Right atrium auricular region (tissue), 2 donors: ENCODE measurements at regions not wholly inside any gene's neighbourhood (a gene's known extent, or its start where the extent isn't known, plus 50 kb on each side); places are given as distances from the start of the nearest gene placed in this dataset.

Experiments
- DNase-seq: peaks from one replicate; pipeline ENCODE4 v3.0.0-alpha.2; 2019; ENCODE audit warnings: low spot score
- H3K27ac ChIP-seq, 2 donors: fragments of 200-600 bp; sonication (generic); 1 replicate in 1 of 2; 2 replicates in 1 of 2; pipeline ENCODE4 v1.5.1; 2016 to 2019
- H3K27me3 ChIP-seq, 2 donors: fragments of 200-600 bp; sonication (generic); one replicate each; pipeline versions ENCODE4 v1.5.1 to v1.6.0; 2017 to 2019
- H3K36me3 ChIP-seq: fragments of 200-600 bp; sonication (generic); one replicate; pipeline ENCODE4 v1.5.1; 2016
- H3K4me1 ChIP-seq, 2 donors: fragments of 200-600 bp; sonication (generic); one replicate each; pipeline versions ENCODE4 v1.5.1 to v1.6.0; 2017 to 2019
- H3K4me3 ChIP-seq, 2 donors: fragments of 200-600 bp; sonication (generic); 1 replicate in 1 of 2; 2 replicates in 1 of 2; pipeline ENCODE4 v1.5.1; 2017 to 2019; ENCODE audit warnings: mild to moderate bottlenecking in 1 of 2, moderate library complexity in 1 of 2
- H3K9me3 ChIP-seq, 2 donors: fragments of 200-600 bp; sonication (generic); one replicate each; pipeline ENCODE4 v1.5.1; 2019
- TF ChIP-seq, protein P1 (sequence below), 2 donors: fragments of 200-600 bp; sonication (generic); IDR thresholded peaks; one replicate each; pipeline ENCODE4 v1.5.1; 2019; ENCODE audit warnings: antibody characterized with exemption in 2 of 2

DNA sequence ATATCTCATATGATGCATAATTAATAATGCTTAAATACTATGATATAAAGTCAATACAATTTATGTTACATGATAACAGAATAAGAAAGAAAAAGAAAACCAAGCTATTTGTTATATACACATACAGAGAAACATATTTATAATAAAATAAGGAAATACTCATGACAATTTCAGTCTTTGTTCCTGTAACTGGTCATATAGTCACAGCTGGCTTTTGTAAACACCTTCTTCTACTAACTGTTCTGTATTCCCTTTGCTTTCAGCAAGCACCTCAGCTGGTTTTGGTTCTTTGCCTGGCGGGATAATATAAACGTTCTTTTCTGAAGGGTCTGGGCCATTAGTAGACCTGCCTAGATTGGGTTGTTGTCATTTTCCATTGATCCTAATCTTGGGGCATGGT is 158.5 kb downstream of the COPS8 start:
- no peak for DNase-seq
- Histone ChIP-seq H3K27me3 (no peaks in the 10 kb centered on the region), H3K4me3 (no peak overlapping the region), H3K27ac (peak overlapping the region; percentile 4 to 60), H3K36me3 (no peaks in the 10 kb centered on the region), H3K9me3 (peaks cover 4 to 20% of the 10 kb centered on the region in 2 donors), H3K4me1 (no peaks in the 10 kb centered on the region)
- TF ChIP-seq, protein P1, sequence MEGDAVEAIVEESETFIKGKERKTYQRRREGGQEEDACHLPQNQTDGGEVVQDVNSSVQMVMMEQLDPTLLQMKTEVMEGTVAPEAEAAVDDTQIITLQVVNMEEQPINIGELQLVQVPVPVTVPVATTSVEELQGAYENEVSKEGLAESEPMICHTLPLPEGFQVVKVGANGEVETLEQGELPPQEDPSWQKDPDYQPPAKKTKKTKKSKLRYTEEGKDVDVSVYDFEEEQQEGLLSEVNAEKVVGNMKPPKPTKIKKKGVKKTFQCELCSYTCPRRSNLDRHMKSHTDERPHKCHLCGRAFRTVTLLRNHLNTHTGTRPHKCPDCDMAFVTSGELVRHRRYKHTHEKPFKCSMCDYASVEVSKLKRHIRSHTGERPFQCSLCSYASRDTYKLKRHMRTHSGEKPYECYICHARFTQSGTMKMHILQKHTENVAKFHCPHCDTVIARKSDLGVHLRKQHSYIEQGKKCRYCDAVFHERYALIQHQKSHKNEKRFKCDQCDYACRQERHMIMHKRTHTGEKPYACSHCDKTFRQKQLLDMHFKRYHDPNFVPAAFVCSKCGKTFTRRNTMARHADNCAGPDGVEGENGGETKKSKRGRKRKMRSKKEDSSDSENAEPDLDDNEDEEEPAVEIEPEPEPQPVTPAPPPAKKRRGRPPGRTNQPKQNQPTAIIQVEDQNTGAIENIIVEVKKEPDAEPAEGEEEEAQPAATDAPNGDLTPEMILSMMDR (IDR thresholded peaks at IDR 0.05), result no peak

DNA sequence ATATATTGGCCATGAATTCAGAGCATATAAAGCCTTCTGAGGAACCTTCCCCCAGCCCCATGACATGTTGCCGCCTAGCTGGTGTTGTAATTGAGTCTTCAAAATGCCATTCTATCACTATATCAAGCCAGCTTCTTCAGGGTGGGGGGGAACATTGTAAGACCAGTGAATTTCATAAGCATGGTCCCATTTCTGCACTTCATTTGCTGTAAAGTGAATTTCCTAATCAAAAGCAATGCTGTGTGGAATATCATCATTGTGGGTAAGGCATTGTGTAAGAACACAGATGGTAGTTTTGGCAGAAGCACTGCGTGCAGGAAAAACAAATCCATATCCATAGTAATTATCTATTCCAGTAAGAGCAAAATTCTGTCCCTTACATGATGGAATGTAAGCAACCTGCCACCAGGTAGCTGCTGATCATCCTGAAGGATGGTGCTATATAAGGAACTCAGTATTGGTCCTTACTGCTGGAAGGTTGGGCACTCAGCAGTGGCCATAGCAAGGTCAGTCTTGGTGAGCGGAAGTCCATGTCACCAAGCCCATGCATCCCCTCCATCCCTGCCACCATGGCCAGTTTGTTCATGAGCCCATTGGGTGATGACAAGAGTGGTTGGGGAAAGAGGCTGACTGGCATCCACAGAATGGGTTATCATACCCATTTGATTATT is 159.4 kb downstream of the COPS8 start:
- Histone ChIP-seq H3K4me1 (no peaks in the 10 kb centered on the region), H3K27ac (peak overlapping the region in 1 of 2 donors; percentile 60), H3K4me3 (no peak overlapping the region), H3K27me3 (no peaks in the 10 kb centered on the region), H3K9me3 (peaks cover 4 to 20% of the 10 kb centered on the region in 2 donors), H3K36me3 (no peaks in the 10 kb centered on the region)
- TF ChIP-seq, protein P1 (IDR thresholded peaks at IDR 0.05), result no peak
- no peak for DNase-seq

DNA sequence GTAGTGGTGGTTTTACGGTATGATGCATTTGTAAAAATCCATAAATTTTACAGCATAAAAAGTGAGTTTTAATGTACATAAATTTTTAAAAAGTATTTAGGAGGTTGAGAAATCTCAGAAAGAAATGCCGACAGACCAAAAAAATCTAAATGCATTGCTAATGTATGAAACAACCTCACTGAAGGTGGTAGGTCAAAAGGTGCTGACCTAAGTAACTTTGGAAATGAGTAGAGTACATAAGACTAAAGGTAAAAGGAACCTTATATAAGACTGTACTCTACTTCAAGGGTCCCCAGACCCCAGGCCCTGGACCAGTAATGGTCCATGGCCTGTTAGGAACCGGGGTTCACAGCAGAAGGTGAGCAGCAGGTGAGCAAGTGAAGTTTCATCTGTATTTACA is 163.4 kb downstream of the COL6A3 start:
- TF ChIP-seq, protein P1 (IDR thresholded peaks at IDR 0.05), result no peak
- DNase-seq, result no peak
- H3K9me3 ChIP-seq, result no peaks in the 10 kb centered on the region
- no peaks in the 10 kb centered on the region for H3K27me3 ChIP-seq
- H3K27ac ChIP-seq, result no peak overlapping the region
- H3K4me1 ChIP-seq, result no peaks in the 10 kb centered on the region
- no peaks in the 10 kb centered on the region for H3K36me3 ChIP-seq
- H3K4me3 ChIP-seq, result no peak overlapping the region

DNA sequence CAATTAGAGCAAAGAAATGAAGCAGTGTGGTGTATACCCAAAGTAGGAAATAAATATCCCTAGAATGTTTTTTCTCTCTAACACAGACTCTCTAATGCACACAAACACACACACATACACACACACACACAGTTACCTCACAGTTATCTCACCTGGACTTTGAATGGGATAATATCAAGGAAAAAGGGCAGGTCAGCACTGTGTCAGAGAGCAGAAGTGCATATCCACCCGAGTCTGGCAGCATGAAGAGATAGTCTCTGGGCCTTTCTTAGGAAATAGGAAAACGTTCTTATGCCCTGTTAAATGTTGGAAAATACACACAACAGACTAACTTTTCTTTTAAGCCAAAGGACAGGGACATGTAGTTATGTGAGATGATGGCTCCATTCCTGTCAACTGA is 162.0 kb downstream of the COL6A3 start:
- H3K4me3 ChIP-seq, result no peak overlapping the region
- peaks cover 0 to under 1% of the 10 kb centered on the region in 2 donors for H3K4me1 ChIP-seq
- DNase-seq, result no peak
- H3K36me3 ChIP-seq, result no peaks in the 10 kb centered on the region
- H3K27me3 ChIP-seq, result no peaks in the 10 kb centered on the region
- TF ChIP-seq, protein P1 (IDR thresholded peaks at IDR 0.05), result no peak
- no peaks in the 10 kb centered on the region for H3K9me3 ChIP-seq
- no peak overlapping the region for H3K27ac ChIP-seq

DNA sequence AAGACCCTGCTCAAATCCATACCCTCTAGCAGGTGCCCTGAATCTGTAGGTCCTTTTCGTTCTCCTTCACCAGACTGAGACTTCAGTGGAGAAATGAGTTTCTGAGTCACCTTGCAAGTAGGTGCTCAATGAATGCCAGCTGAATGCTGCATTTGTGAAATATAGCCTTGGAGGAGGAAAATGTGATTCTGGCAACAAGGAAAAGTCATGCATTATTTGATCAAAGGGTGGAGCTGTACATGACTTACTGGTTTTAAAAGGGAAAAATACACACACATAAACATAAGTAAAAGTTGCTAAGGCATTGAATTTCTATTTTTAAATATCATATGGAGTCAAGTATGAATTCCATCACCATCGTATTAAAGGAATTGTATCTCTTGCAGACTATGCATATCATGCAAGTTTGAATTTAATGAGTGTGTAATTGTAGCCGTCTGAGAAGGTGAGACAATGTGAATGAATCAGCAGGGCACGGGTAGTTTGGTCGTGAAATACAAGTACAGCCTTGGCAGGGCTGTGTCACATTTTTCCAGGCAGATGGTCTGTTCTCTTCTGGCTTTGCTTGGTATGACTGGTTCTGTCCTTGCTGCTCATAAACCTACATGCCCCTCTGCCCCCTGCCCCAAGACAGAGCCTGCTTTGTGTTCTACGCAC is 160.8 kb downstream of the COL6A3 start:
- Histone ChIP-seq H3K27me3 (no peaks in the 10 kb centered on the region), H3K9me3 (no peaks in the 10 kb centered on the region)

More for the DNA sequence above, 160.8 kb downstream of the COL6A3 start:
- TF ChIP-seq, protein P1 (IDR thresholded peaks at IDR 0.05), result no peak
- no peak overlapping the region for H3K4me3 ChIP-seq
- no peak overlapping the region for H3K27ac ChIP-seq
- H3K36me3 ChIP-seq, result no peaks in the 10 kb centered on the region
- peaks cover 0 to 9% of the 10 kb centered on the region in 2 donors for H3K4me1 ChIP-seq
- DNase-seq, result no peak
